Activated CD4-positive, alpha-beta T cell treated with anti-CD3 and anti-CD28 coated beads for 24 hours (primary cell): ENCODE measurements at regions not wholly inside any gene's neighbourhood (a gene's known extent, or its start where the extent isn't known, plus 50 kb on each side); places are given as distances from the start of the nearest gene placed in this dataset.
"Not testable (repeated sequence)": the region's sequence is repeated elsewhere in the genome, so short reads cannot be mapped to it uniquely, and the experiment has no call there.

Experiments
- DNase-seq, 2 donors: peaks; one replicate each; pipeline ENCODE4 v3.0.0-alpha.2; 2020; ENCODE audit warnings: low read depth in 2 of 2

GRCh38 chr9:73344060-73344459 is 192.4 kb downstream of the ANXA1 start:
- no peak for DNase-seq

- no peak for DNase-seq
Measured at GRCh38 chr9:73347123-73347522, 195.5 kb downstream of the ANXA1 start.

- no peak for DNase-seq
Measured at GRCh38 chr9:73347720-73348119, 196.1 kb downstream of the ANXA1 start.

GRCh38 chr9:73348471-73348870 is 196.8 kb downstream of the ANXA1 start:
- DNase-seq = no peak

- DNase-seq = no peak
Measured at GRCh38 chr9:73349476-73349875, 197.8 kb downstream of the ANXA1 start.

- no peak for DNase-seq
Measured at GRCh38 chr9:73357607-73358006, 205.9 kb downstream of the ANXA1 start.

GRCh38 chr9:73370053-73370452 is 218.4 kb downstream of the ANXA1 start:
- DNase-seq = no peak

- no peak for DNase-seq
Measured at GRCh38 chr9:73371801-73372200, 220.1 kb downstream of the ANXA1 start.

- no peak for DNase-seq
Measured at GRCh38 chr9:73380411-73380810, 228.7 kb downstream of the ANXA1 start.

- DNase-seq = no peak
Measured at GRCh38 chr9:73402081-73403028, 250.7 kb downstream of the ANXA1 start.

- no peak for DNase-seq
Measured at GRCh38 chr9:73411494-73411893, 259.8 kb downstream of the ANXA1 start.

- DNase-seq = no peak
Measured at GRCh38 chr9:73412874-73413273, 261.2 kb downstream of the ANXA1 start.

GRCh38 chr9:73423891-73424290 is 272.2 kb downstream of the ANXA1 start:
- no peak for DNase-seq

GRCh38 chr9:73426269-73426668 is 274.6 kb downstream of the ANXA1 start:
- DNase-seq = no peak

- DNase-seq = no peak
Measured at GRCh38 chr9:73434826-73435225, 283.2 kb downstream of the ANXA1 start.

GRCh38 chr9:73437758-73438157 is 286.1 kb downstream of the ANXA1 start:
- no peak for DNase-seq

GRCh38 chr9:73439839-73440238 is 288.2 kb downstream of the ANXA1 start:
- DNase-seq = not testable (repeated sequence)

GRCh38 chr9:73441223-73441622 is 289.6 kb downstream of the ANXA1 start:
- no peak for DNase-seq

- DNase-seq = no peak
Measured at GRCh38 chr9:73441890-73442818, 290.5 kb downstream of the ANXA1 start.

GRCh38 chr9:73444821-73445220 is 293.2 kb downstream of the ANXA1 start:
- DNase-seq = no peak

GRCh38 chr9:73445384-73445783 is 293.7 kb downstream of the ANXA1 start:
- not testable (repeated sequence) for DNase-seq

GRCh38 chr9:73446306-73446705 is 294.6 kb downstream of the ANXA1 start:
- no peak for DNase-seq
